Spinal cord (tissue), 9 donors: ENCODE measurements at regions not wholly inside any gene's neighbourhood (a gene's known extent, or its start where the extent isn't known, plus 50 kb on each side); places are given as distances from the start of the nearest gene placed in this dataset.
A peak's percentile ranks its signal among the peaks of the same experiment; 100 is the strongest.
"Not testable (repeated sequence)": the region's sequence is repeated elsewhere in the genome, so short reads cannot be mapped to it uniquely, and the experiment has no call there.

Experiments used
- DNase-seq, 6 donors: peaks; one replicate each; pipeline versions ENCODE4 v3.0.0 to v3.0.0-alpha.2; 2013 to 2015; ENCODE audit warnings: low spot score in 6 of 6, low read depth in 4 of 6
- H3K27ac ChIP-seq: one replicate; pipeline ENCODE4 v1.5.1; 2013; ENCODE audit warnings: low read depth, low read length, control low read depth
- H3K27me3 ChIP-seq: one replicate; pipeline ENCODE4 v1.6.1; 2013; ENCODE audit warnings: low read length; ENCODE audit not compliant: control insufficient read depth, insufficient read depth
- H3K36me3 ChIP-seq: one replicate; pipeline ENCODE4 v1.6.1; 2013; ENCODE audit warnings: low read length; ENCODE audit not compliant: control insufficient read depth, insufficient read depth
- H3K4me1 ChIP-seq: one replicate; pipeline ENCODE4 v1.6.1; 2013; ENCODE audit warnings: low read length; ENCODE audit not compliant: control insufficient read depth, insufficient read depth
- H3K4me3 ChIP-seq: one replicate; pipeline ENCODE4 v1.5.1; 2013; ENCODE audit warnings: low read depth, low read length, control low read depth
- H3K9me3 ChIP-seq: one replicate; pipeline ENCODE4 v1.6.1; 2013; ENCODE audit warnings: low read length; ENCODE audit not compliant: control insufficient read depth, insufficient read depth
- WGBS: methylation state at CpG from one replicate; pipeline ENCODE4 v1.1.5; 2013; ENCODE audit warnings: missing lambda C conversion rate; ENCODE audit not compliant: insufficient coverage; 5-methylcytosine and 5-hydroxymethylcytosine counted together
- donor health status: healthy.

GRCh38 chr16:58882292-58882691 lies 148.2 kb upstream of the GOT2 start:
- no peak overlapping the region for H3K4me3 ChIP-seq
- 100% methylated on average over 3 of the region's 5 CpGs for WGBS
- no peak overlapping the region for H3K27ac ChIP-seq
- no peak for DNase-seq
- no peaks in the 10 kb centered on the region for H3K4me1 ChIP-seq
- no peaks in the 10 kb centered on the region for H3K27me3 ChIP-seq
- no peaks in the 10 kb centered on the region for H3K36me3 ChIP-seq
- no peaks in the 10 kb centered on the region for H3K9me3 ChIP-seq

DNA sequence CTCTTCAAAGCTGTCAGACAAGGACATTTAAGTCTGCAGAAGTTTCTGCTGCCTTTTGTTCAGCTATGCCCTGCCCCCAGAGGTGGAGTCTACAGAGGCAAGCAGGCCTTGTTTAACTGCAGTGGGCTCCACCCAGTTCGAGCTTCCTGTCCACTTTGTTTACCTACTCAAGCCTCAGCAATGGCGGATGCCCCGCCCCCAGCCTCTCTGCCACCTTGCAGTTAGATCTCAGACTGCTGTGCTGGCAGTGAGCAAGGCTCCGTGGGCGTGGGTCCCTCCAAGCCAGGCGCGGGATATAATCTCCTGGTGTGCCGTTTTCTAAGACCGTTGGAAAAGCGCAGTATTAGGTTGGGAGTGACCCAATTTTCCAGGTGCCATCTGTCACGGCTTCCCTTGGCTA lies 144.5 kb upstream of the GOT2 start:
- not testable (repeated sequence) for H3K4me3 ChIP-seq, H3K9me3 ChIP-seq, H3K36me3 ChIP-seq, H3K27ac ChIP-seq, H3K27me3 ChIP-seq, DNase-seq, H3K4me1 ChIP-seq
- 94% methylated on average over 11 of the region's 11 CpGs for WGBS

GRCh38 chr16:58866935-58867334 lies 132.8 kb upstream of the GOT2 start:
- Histone ChIP-seq H3K4me1 (no peaks in the 10 kb centered on the region), H3K27me3 (no peaks in the 10 kb centered on the region), H3K36me3 (no peaks in the 10 kb centered on the region), H3K27ac (no peak overlapping the region), H3K9me3 (no peaks in the 10 kb centered on the region), H3K4me3 (no peak overlapping the region)
- 79% methylated on average over 3 of the region's 3 CpGs for WGBS
- no peak for DNase-seq

GRCh38 chr16:58863761-58864160 lies 129.6 kb upstream of the GOT2 start:
- no peak for DNase-seq
- Histone ChIP-seq H3K4me1 (no peaks in the 10 kb centered on the region), H3K36me3 (no peaks in the 10 kb centered on the region), H3K9me3 (no peaks in the 10 kb centered on the region), H3K27ac (no peak overlapping the region), H3K27me3 (no peaks in the 10 kb centered on the region), H3K4me3 (no peak overlapping the region)
- WGBS: no CpG with 5 or more reads among the region's 1 CpG

- WGBS: no CpG with 5 or more reads among the region's 2 CpGs
- no peak for DNase-seq
- no peaks in the 10 kb centered on the region for H3K4me1 ChIP-seq
- H3K27me3 ChIP-seq: no peaks in the 10 kb centered on the region
- no peaks in the 10 kb centered on the region for H3K9me3 ChIP-seq
- H3K4me3 ChIP-seq: no peak overlapping the region
- no peak overlapping the region for H3K27ac ChIP-seq
- no peaks in the 10 kb centered on the region for H3K36me3 ChIP-seq
Observed at GRCh38 chr16:58863042-58863441, 128.9 kb upstream of the GOT2 start.

DNA sequence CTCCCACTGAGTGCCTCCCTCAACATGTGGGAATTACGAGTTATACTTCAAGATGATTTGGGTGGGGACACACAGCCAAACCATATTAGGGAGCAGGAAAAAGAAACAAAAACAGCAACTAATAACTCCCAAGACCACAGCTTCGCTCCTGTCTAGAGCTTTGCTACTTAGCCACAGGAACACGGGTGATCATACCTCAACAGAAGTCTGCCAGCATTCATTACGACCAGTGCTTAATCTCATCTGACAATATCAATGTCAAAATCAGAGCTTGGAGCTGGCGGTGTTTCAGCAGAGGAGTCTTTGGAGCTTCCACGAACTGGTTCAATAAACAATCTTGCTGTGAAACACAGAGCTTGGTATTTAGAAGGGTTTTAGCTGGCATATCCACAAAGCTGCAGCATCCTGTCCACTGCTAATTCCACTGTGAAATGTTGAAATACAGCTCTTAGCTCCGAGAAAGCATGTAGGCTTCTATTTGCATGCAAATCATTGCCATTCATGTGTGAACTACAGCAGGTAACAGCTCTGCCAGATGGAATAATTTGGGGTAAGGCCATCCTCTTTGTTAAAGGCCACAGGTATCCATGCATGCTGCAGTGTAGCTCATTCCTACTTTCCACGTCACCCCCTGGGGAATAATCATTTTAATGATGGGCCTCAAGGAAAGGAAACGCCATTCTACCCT lies 128.4 kb upstream of the GOT2 start:
- DNase-seq: peak in 1 of 6 donors; percentile 52
- Histone ChIP-seq H3K9me3 (no peaks in the 10 kb centered on the region), H3K4me3 (no peak overlapping the region), H3K27me3 (no peaks in the 10 kb centered on the region), H3K4me1 (no peaks in the 10 kb centered on the region), H3K36me3 (no peaks in the 10 kb centered on the region), H3K27ac (no peak overlapping the region)
- WGBS: 40% methylated on average over 7 of the region's 9 CpGs

- 90% methylated on average over 5 of the region's 6 CpGs for WGBS
Observed at GRCh38 chr16:58859958-58860669, 126.0 kb upstream of the GOT2 start.

GRCh38 chr16:58858577-58858976 lies 124.5 kb upstream of the GOT2 start:
- H3K9me3 ChIP-seq, H3K4me1 ChIP-seq, H3K36me3 ChIP-seq, H3K27ac ChIP-seq, H3K27me3 ChIP-seq, H3K4me3 ChIP-seq, DNase-seq: not testable (repeated sequence)

More at GRCh38 chr16:58859958-58860669, 126.0 kb upstream of the GOT2 start:
- Histone ChIP-seq H3K4me1 (no peaks in the 10 kb centered on the region), H3K27me3 (no peaks in the 10 kb centered on the region), H3K9me3 (no peaks in the 10 kb centered on the region), H3K36me3 (no peaks in the 10 kb centered on the region), H3K4me3 (no peak overlapping the region), H3K27ac (no peak overlapping the region)
- DNase-seq: no peak

- no peak overlapping the region for H3K4me3 ChIP-seq
- H3K27me3 ChIP-seq: no peaks in the 10 kb centered on the region
- no peaks in the 10 kb centered on the region for H3K36me3 ChIP-seq
- no peak overlapping the region for H3K27ac ChIP-seq
- no CpG with 5 or more reads among the region's 5 CpGs for WGBS
- H3K9me3 ChIP-seq: no peaks in the 10 kb centered on the region
- DNase-seq: no peak
- no peaks in the 10 kb centered on the region for H3K4me1 ChIP-seq
Observed at GRCh38 chr16:58855291-58855863, 121.3 kb upstream of the GOT2 start.
